ENCODE measurements at regions not wholly inside any gene's neighbourhood (a gene's known extent, or its start where the extent isn't known, plus 50 kb on each side); places are given as distances from the start of the nearest gene placed in this dataset.

GRCh38 chr6:159533016-159533415 lies 160.0 kb downstream of the SOD2 start:
- Histone ChIP-seq H3K56ac (ENCODE audit: insufficient read length, low read depth, low read length) (no peak overlapping the region), H3K14ac (ENCODE audit: insufficient read depth, low read length) (no peak overlapping the region), H3K4me1 (ENCODE audit: insufficient read depth, low read length) (no peaks in the 10 kb centered on the region), H3K79me2 (ENCODE audit: insufficient read depth, low read length) (no peaks in the 10 kb centered on the region), H3K18ac (ENCODE audit: insufficient read length, low read depth, low read length) (no peak overlapping the region), H2AFZ (ENCODE audit: low read length) (no peak overlapping the region), H3K27me3 (ENCODE audit: insufficient read depth, low read length) (no peaks in the 10 kb centered on the region; the same call in 1 of the 2 replicates), H3K9me3 (ENCODE audit: control insufficient read depth, low read depth, low read length) (no peaks in the 10 kb centered on the region), H3K27ac (ENCODE audit: insufficient read length, low read depth, low read length) (no peak overlapping the region), H2BK120ac (ENCODE audit: low read depth, low read length, poor library complexity, severe bottlenecking) (no peak overlapping the region), H4K20me1 (ENCODE audit: control insufficient read depth, insufficient read depth, insufficient read length) (no peaks in the 10 kb centered on the region), H2BK15ac (ENCODE audit: low read depth, low read length) (no peak overlapping the region), H2BK12ac (ENCODE audit: insufficient read length, low read depth, low read length) (no peak overlapping the region), H4K5ac (ENCODE audit: insufficient read length, low read depth, low read length) (no peak overlapping the region), H4K91ac (ENCODE audit: insufficient read length, low read depth, low read length) (no peak overlapping the region), H3T11ph (ENCODE audit: low read length) (no peak overlapping the region), H3K23me2 (ENCODE audit: insufficient read length, low read depth, low read length, poor library complexity, severe bottlenecking) (no peaks in the 10 kb centered on the region), H3K79me1 (ENCODE audit: insufficient read depth, low read depth, low read length, poor library complexity, severe bottlenecking) (no peaks in the 10 kb centered on the region), H3K23ac (ENCODE audit: insufficient read length, low read depth, low read length) (no peak overlapping the region), H3K4me2 (ENCODE audit: insufficient read depth, insufficient read length, low read length) (no peak overlapping the region), H4K8ac (replicated peaks; ENCODE audit: insufficient read length, low read depth, low read length) (no peak overlapping the region), H3K9ac (ENCODE audit: extremely low read depth, insufficient read length, low read length) (no peak overlapping the region), H2BK5ac (ENCODE audit: insufficient read length, low read length) (no peak overlapping the region), H3K4ac (ENCODE audit: low read depth, low read length) (no peak overlapping the region), H2BK20ac (ENCODE audit: low read depth, low read length, poor library complexity, severe bottlenecking) (no peak overlapping the region), H2AK5ac (ENCODE audit: insufficient read length, low read length) (no peak overlapping the region)
- no peaks in the 10 kb centered on the region for H3K36me3 Mint-ChIP-seq (ENCODE audit: insufficient read depth in 1 of 3, low read depth in 3 of 3)
- H3K4me3 Mint-ChIP-seq: no peak overlapping the region
- DNase-seq: no peak
- H3K27me3 Mint-ChIP-seq (ENCODE audit: low read depth): peaks cover 16% of the 10 kb centered on the region
- H3K4me1 Mint-ChIP-seq: no peaks in the 10 kb centered on the region
- TF ChIP-seq CTCF (conservative IDR thresholded peaks at IDR 0.05): no peak
- no CpG with 5 or more reads among the region's 1 CpG for WGBS (ENCODE audit: extremely low coverage, insufficient read length, low lambda C conversion rate)
- H3K27ac Mint-ChIP-seq: no peak overlapping the region
- H3K9me3 Mint-ChIP-seq: peaks cover 0 to 2% of the 10 kb centered on the region in 2 experiments; a peak in 1 of 5 replicates

Measured in H9 (cell line).